GM12874 (cell line): ENCODE measurements at regions not wholly inside any gene's neighbourhood (a gene's known extent, or its start where the extent isn't known, plus 50 kb on each side); places are given as distances from the start of the nearest gene placed in this dataset.

ENCODE experiments used
- CTCF ChIP-seq: IDR thresholded peaks from 2 replicates; pipeline ENCODE4 v1.5.1; 2011; ENCODE audit warnings: low read depth, mild to moderate bottlenecking, control low read depth, low read length, moderate library complexity; ENCODE audit not compliant: insufficient read depth

GRCh38 chr2:129865976-129866375 lies 113.5 kb upstream of the RAB6C start:
- TF ChIP-seq CTCF, result no peak

- no peak for TF ChIP-seq CTCF
These were observed 113.1 kb upstream of the RAB6C start for GRCh38 chr2:129866391-129866790.

DNA sequence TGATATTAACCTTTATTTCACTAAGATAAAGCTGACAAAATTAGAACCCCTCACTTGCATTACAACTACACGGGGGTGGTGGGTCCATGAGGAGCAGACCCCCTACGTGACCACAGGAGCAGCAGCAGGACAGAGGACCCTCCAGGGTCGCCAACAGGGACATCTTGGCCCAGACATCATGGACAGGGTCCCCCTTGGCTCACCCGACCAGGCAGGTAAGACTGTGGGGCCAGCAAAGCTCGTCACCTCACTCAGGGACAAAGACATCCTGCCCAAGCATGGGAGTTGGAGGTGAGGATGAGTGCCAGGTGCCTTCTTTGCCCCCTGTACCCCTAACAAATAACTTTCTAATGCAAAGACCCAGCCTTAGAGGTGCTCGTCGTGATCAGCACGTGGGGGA lies 111.3 kb upstream of the RAB6C start:
- no peak for TF ChIP-seq CTCF

GRCh38 chr2:129870685-129871241 lies 108.7 kb upstream of the RAB6C start:
- no peak for TF ChIP-seq CTCF

GRCh38 chr2:129872446-129872845 lies 107.0 kb upstream of the RAB6C start:
- no peak for TF ChIP-seq CTCF

DNA sequence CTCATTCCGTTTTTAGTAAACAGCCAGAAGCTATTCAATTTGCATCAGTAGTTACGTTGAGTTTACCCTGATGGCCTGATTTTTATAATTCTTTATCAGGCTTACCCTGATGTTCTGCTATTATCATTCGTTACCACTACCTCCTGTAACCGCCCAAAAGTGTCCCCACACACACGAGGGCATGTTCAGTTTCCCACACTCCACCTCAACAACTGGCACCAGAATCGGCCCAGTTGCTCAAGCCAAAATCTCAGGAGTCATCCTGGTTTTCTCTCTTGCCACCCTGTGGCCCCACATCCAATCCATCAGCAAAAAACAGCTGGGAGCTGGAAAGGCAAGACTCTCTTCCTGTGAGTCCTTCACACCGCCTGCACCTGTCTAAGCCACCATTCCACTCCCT lies 102.9 kb upstream of the RAB6C start:
- TF ChIP-seq CTCF, result no peak

DNA sequence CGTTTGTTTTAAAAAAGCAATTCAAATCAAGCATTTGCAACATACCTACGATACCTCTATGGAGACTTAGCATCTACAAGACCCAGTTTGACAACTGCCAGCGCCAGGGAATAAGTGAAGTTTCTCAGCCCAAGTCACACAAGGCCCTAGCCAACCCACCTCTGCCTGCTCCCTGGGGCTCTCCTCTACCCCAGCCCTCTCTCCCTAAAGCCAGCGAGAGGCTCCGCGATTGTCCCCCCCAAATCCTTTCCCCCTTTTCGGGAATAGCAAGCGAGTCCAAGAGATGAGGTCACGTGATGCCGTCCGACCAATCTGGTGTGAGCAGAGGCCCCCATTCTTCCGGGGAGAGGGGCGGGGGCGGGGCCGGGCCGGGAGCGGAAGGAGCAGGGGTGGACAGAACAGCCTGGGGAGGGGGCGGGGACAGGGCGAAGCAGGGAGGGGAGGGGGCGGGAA lies 102.2 kb upstream of the RAB6C start:
- no peak for TF ChIP-seq CTCF
